ENCODE measurements at regions not wholly inside any gene's neighbourhood (a gene's known extent, or its start where the extent isn't known, plus 50 kb on each side); places are given as distances from the start of the nearest gene placed in this dataset.

DNA sequence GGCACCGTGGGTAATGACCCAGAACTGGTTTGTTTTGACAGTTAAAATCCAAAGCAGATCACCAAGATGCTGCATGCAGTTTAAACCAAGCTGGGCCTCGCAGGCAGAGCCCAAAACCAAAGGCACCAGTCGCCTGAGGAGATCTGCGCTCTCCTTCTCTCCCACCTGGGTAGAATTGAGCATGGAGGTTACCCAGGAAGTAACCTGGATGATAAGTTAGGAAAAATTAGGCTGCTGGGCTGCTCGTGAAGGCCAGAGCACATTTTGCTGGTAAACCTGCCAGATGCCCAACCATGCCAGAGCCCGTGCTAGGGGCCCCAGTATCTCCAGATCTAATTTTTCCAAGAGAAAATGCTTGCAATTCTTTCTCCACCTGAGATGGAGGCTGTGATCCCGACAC is 388.3 kb upstream of the MGMT start:
- Histone ChIP-seq H3K27ac (ENCODE audit: low read depth, low read length) (no peak overlapping the region), H3K9ac (ENCODE audit: low read length) (no peak overlapping the region), H3K27me3 (ENCODE audit: insufficient read depth, low read length) (no peaks in the 10 kb centered on the region), H3K9me2 (ENCODE audit: insufficient read depth) (no peaks in the 10 kb centered on the region), H3K4me1 (ENCODE audit: control insufficient read depth in 1 of 2, insufficient read depth in 2 of 2, low read length in 2 of 2) (no peaks in the 10 kb centered on the region), H3K4me2 (ENCODE audit: low read length) (no peak overlapping the region), H3K79me2 (ENCODE audit: insufficient read depth, low read length) (no peaks in the 10 kb centered on the region), H4K20me1 (ENCODE audit: insufficient read depth) (no peaks in the 10 kb centered on the region), H3K36me3 (ENCODE audit: control insufficient read depth in 1 of 2, insufficient read depth in 2 of 2, low read length in 2 of 2) (no peaks in the 10 kb centered on the region), H2AFZ (ENCODE audit: low read depth, low read length, poor library complexity, severe bottlenecking) (no peak overlapping the region), H3K4me3 (replicated peaks in 1 of 2; ENCODE audit: low read depth in 1 of 2, low read length in 2 of 2) (no peak overlapping the region), H3K9me3 (ENCODE audit: control insufficient read depth in 1 of 2, insufficient read depth in 1 of 2, low read depth in 1 of 2, low read length in 2 of 2) (peaks cover 18 to 33% of the 10 kb centered on the region in 2 experiments; a peak in 3 of 4 replicates)
- TF ChIP-seq TCF7L2 (IDR thresholded peaks at IDR 0.05; ENCODE audit: borderline replicate concordance, extremely low read depth, insufficient read depth, insufficient read length) (no peak), EZH2phosphoT487 (IDR thresholded peaks at IDR 0.05; ENCODE audit: borderline replicate concordance) (no peak), ZFX (IDR thresholded peaks at IDR 0.05) (no peak), JUND (IDR thresholded peaks at IDR 0.05) (no peak), SIN3A (IDR thresholded peaks at IDR 0.05; ENCODE audit: low read depth) (no peak), POLR2AphosphoS5 (IDR thresholded peaks at IDR 0.05; ENCODE audit: low read depth, low read length) (no peak), RAD21 (IDR thresholded peaks at IDR 0.05; ENCODE audit: low read depth) (no peak), SP1 (IDR thresholded peaks at IDR 0.05; ENCODE audit: low read depth) (no peak), EZH2 (IDR thresholded peaks at IDR 0.05) (no peak), SRF (IDR thresholded peaks at IDR 0.05; ENCODE audit: low read depth) (no peak), YY1 (IDR thresholded peaks at IDR 0.05; ENCODE audit: extremely low read depth, insufficient replicate concordance, low read depth, low read length) (no peak), POLR2A (IDR thresholded peaks at IDR 0.05; ENCODE audit: borderline replicate concordance, extremely low read depth, insufficient read depth, insufficient read length) (no peak), EGR1 (IDR thresholded peaks at IDR 0.05; ENCODE audit: low read depth) (no peak), CEBPB (IDR thresholded peaks at IDR 0.05; ENCODE audit: low read depth) (no peak), ZNF274 (IDR thresholded peaks at IDR 0.05; ENCODE audit: low read depth, low read length) (no peak)
- TF ChIP-seq, protein P1, sequence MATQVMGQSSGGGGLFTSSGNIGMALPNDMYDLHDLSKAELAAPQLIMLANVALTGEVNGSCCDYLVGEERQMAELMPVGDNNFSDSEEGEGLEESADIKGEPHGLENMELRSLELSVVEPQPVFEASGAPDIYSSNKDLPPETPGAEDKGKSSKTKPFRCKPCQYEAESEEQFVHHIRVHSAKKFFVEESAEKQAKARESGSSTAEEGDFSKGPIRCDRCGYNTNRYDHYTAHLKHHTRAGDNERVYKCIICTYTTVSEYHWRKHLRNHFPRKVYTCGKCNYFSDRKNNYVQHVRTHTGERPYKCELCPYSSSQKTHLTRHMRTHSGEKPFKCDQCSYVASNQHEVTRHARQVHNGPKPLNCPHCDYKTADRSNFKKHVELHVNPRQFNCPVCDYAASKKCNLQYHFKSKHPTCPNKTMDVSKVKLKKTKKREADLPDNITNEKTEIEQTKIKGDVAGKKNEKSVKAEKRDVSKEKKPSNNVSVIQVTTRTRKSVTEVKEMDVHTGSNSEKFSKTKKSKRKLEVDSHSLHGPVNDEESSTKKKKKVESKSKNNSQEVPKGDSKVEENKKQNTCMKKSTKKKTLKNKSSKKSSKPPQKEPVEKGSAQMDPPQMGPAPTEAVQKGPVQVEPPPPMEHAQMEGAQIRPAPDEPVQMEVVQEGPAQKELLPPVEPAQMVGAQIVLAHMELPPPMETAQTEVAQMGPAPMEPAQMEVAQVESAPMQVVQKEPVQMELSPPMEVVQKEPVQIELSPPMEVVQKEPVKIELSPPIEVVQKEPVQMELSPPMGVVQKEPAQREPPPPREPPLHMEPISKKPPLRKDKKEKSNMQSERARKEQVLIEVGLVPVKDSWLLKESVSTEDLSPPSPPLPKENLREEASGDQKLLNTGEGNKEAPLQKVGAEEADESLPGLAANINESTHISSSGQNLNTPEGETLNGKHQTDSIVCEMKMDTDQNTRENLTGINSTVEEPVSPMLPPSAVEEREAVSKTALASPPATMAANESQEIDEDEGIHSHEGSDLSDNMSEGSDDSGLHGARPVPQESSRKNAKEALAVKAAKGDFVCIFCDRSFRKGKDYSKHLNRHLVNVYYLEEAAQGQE (IDR thresholded peaks at IDR 0.05; ENCODE audit: low read depth) = no peak
- TF ChIP-seq, protein P2, sequence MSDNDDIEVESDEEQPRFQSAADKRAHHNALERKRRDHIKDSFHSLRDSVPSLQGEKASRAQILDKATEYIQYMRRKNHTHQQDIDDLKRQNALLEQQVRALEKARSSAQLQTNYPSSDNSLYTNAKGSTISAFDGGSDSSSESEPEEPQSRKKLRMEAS (IDR thresholded peaks at IDR 0.05) = no peak
- TF ChIP-seq, protein P3, sequence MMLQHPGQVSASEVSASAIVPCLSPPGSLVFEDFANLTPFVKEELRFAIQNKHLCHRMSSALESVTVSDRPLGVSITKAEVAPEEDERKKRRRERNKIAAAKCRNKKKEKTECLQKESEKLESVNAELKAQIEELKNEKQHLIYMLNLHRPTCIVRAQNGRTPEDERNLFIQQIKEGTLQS (IDR thresholded peaks at IDR 0.05) = no peak
- TF ChIP-seq, protein P4, sequence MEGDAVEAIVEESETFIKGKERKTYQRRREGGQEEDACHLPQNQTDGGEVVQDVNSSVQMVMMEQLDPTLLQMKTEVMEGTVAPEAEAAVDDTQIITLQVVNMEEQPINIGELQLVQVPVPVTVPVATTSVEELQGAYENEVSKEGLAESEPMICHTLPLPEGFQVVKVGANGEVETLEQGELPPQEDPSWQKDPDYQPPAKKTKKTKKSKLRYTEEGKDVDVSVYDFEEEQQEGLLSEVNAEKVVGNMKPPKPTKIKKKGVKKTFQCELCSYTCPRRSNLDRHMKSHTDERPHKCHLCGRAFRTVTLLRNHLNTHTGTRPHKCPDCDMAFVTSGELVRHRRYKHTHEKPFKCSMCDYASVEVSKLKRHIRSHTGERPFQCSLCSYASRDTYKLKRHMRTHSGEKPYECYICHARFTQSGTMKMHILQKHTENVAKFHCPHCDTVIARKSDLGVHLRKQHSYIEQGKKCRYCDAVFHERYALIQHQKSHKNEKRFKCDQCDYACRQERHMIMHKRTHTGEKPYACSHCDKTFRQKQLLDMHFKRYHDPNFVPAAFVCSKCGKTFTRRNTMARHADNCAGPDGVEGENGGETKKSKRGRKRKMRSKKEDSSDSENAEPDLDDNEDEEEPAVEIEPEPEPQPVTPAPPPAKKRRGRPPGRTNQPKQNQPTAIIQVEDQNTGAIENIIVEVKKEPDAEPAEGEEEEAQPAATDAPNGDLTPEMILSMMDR (IDR thresholded peaks at IDR 0.05 in 2 of 3, conservative IDR thresholded peaks at IDR 0.05 in 1 of 3; ENCODE audit: borderline replicate concordance in 1 of 3, insufficient read depth in 1 of 3, low read depth in 2 of 3, low read length in 2 of 3) = no peak
- ChIA-PET CTCF (no interaction called here), POLR2A (no interaction called here), RAD21 (ENCODE audit: low non-redundant PET in 1 of 2, low total read pairs in 2 of 2, uncharacterized antibody in 2 of 2, unreplicated experiment in 2 of 2) (no interaction called here)
- ATAC-seq (no peak), DNase-seq (ENCODE audit: low read depth, low spot score) (no peak)
- BruUV-seq (replicated peaks) = no TSS peak
- intact Hi-C loops (cut with micrococcal nuclease) = no loop called here
